ENCODE measurements at regions not wholly inside any gene's neighbourhood (a gene's known extent, or its start where the extent isn't known, plus 50 kb on each side); places are given as distances from the start of the nearest gene placed in this dataset.

DNA sequence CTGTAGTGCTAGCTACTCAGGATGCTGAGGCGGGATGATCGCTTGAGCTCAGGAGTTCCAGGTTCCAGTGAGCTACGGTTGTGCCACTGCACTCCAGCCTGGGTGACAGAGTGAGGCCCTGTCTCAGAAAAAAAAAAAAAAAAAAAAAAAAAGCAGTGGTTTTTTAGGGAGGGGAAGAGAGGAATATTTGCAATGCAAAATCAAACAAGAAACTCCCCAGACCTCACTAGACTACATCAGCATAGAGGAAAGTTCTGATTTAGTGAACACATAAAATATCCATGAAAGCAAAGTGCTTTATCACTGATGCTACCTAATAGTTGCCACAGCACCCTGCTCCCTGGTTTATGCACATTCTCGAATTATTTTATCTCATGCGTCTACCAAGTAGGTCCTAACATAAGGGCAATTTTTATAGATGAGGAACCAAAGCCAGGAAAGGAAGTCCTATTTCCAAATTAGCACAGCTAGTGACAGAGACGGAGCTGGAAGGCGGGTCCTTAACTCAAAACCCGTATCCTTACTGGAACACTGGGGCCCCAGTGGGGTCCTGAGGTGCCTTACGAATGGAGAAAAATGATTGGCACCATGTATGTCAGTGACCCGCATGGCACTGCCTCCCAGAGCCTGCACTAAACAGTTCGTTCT is 50.7 kb upstream of the GPR157 start:
- Histone ChIP-seq H3K27me3 (ENCODE audit: control insufficient read depth in 2 of 2, insufficient read depth in 1 of 2, low read length in 1 of 2) (peaks cover 32 to 57% of the 10 kb centered on the region in 2 donors), H3K9me3 (ENCODE audit: control insufficient read depth in 2 of 2, insufficient read depth in 1 of 2, low read length in 1 of 2) (peaks cover 2 to 12% of the 10 kb centered on the region in 2 donors), H3K4me3 (ENCODE audit: low read length in 2 of 2) (no peak overlapping the region), H3K36me3 (ENCODE audit: control insufficient read depth in 2 of 2, insufficient read depth in 2 of 2, low read length in 1 of 2) (no peaks in the 10 kb centered on the region), H3K27ac (ENCODE audit: low read depth in 1 of 2, low read length in 1 of 2) (no peak overlapping the region), H3K4me1 (ENCODE audit: control insufficient read depth in 2 of 2, insufficient read depth in 2 of 2, low read length in 2 of 2) (peaks cover 0 to 6% of the 10 kb centered on the region in 2 donors)
- DNase-seq (ENCODE audit: low read depth in 6 of 9, low spot score in 9 of 9): no peak
- WGBS: 95% methylated on average over 11 of the region's 11 CpGs

DNA sequence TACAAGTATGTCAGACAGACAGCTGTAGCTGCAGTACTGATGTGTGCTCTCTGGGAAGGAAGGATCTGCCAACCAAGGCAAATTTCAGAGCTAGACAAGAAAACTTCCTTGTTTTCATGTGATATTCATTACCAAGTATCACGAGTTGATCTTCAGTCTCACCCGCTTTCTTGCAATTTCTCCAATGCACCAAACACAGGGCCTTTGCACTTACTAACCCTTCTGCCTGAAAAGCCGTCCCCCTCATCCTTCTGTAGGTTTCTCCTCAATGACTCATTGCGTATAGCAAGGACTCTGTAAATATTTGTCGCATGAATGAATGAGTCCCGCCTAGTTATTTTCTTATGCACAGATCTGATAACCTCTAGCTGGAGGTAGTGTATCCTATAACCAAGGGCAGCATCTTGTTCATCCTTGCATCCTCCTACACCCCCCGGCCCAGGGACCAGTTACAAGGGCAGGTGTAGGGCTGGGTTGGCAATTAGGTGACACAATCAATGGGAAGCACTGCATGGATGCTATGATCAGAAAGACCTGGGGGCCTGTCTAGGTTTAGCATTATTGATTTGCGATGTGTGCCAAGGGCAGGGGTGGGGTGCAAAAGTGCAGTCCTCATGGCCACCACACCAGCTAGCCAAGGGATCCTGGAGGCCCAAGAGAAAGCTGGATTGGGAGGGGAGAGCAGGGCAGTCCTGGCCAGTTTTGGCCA is 51.4 kb upstream of the GPR157 start:
- H3K27me3 ChIP-seq (ENCODE audit: control insufficient read depth in 2 of 2, insufficient read depth in 1 of 2, low read length in 1 of 2): peaks cover 33 to 60% of the 10 kb centered on the region in 2 donors
- H3K4me3 ChIP-seq (ENCODE audit: low read length in 2 of 2): no peak overlapping the region
- H3K9me3 ChIP-seq (ENCODE audit: control insufficient read depth in 2 of 2, insufficient read depth in 1 of 2, low read length in 1 of 2): peaks cover 2 to 12% of the 10 kb centered on the region in 2 donors
- 89% methylated on average over 8 of the region's 8 CpGs for WGBS
- no peaks in the 10 kb centered on the region for H3K36me3 ChIP-seq (ENCODE audit: control insufficient read depth in 2 of 2, insufficient read depth in 2 of 2, low read length in 1 of 2)
- H3K4me1 ChIP-seq (ENCODE audit: control insufficient read depth in 2 of 2, insufficient read depth in 2 of 2, low read length in 2 of 2): peaks cover 0 to 6% of the 10 kb centered on the region in 2 donors
- DNase-seq (ENCODE audit: low read depth in 6 of 9, low spot score in 9 of 9): no peak
- H3K27ac ChIP-seq (ENCODE audit: low read depth in 1 of 2, low read length in 1 of 2): no peak overlapping the region

- peak in 4 of 9 donors; percentile 42 to 59 (median 50) for DNase-seq (ENCODE audit: low read depth in 6 of 9, low spot score in 9 of 9)
- Histone ChIP-seq H3K36me3 (ENCODE audit: control insufficient read depth in 2 of 2, insufficient read depth in 2 of 2, low read length in 1 of 2) (no peaks in the 10 kb centered on the region), H3K27ac (ENCODE audit: low read depth in 1 of 2, low read length in 1 of 2) (no peak overlapping the region), H3K27me3 (ENCODE audit: control insufficient read depth in 2 of 2, insufficient read depth in 1 of 2, low read length in 1 of 2) (peaks cover 33 to 68% of the 10 kb centered on the region in 2 donors), H3K9me3 (ENCODE audit: control insufficient read depth in 2 of 2, insufficient read depth in 1 of 2, low read length in 1 of 2) (peaks cover 2 to 12% of the 10 kb centered on the region in 2 donors), H3K4me3 (ENCODE audit: low read length in 2 of 2) (peak overlapping the region; percentile 16 to 52), H3K4me1 (ENCODE audit: control insufficient read depth in 2 of 2, insufficient read depth in 2 of 2, low read length in 2 of 2) (peaks cover 0 to 6% of the 10 kb centered on the region in 2 donors)
- 19% methylated on average over 19 of the region's 19 CpGs for WGBS
These were observed 52.4 kb upstream of the GPR157 start for GRCh38 chr1:9181176-9181906.

GRCh38 chr1:9181990-9182783 is 52.4 kb upstream of the H6PD start:
- peak in 1 of 9 donors; percentile 16 for DNase-seq (ENCODE audit: low read depth in 6 of 9, low spot score in 9 of 9)

GRCh38 chr1:9182784-9183257 is 51.8 kb upstream of the H6PD start:
- Histone ChIP-seq H3K4me3 (ENCODE audit: low read length in 2 of 2) (peak overlapping the region in 1 of 2 donors; percentile 52), H3K4me1 (ENCODE audit: control insufficient read depth in 2 of 2, insufficient read depth in 2 of 2, low read length in 2 of 2) (peaks cover 0 to 6% of the 10 kb centered on the region in 2 donors), H3K36me3 (ENCODE audit: control insufficient read depth in 2 of 2, insufficient read depth in 2 of 2, low read length in 1 of 2) (no peaks in the 10 kb centered on the region), H3K27ac (ENCODE audit: low read depth in 1 of 2, low read length in 1 of 2) (no peak overlapping the region), H3K9me3 (ENCODE audit: control insufficient read depth in 2 of 2, insufficient read depth in 1 of 2, low read length in 1 of 2) (peaks cover 2 to 12% of the 10 kb centered on the region in 2 donors), H3K27me3 (ENCODE audit: control insufficient read depth in 2 of 2, insufficient read depth in 1 of 2, low read length in 1 of 2) (peaks cover 33 to 76% of the 10 kb centered on the region in 2 donors)
- no peak for DNase-seq (ENCODE audit: low read depth in 6 of 9, low spot score in 9 of 9)
- 2% methylated on average over 47 of the region's 47 CpGs for WGBS

More at GRCh38 chr1:9181990-9182783, 52.4 kb upstream of the H6PD start:
- Histone ChIP-seq H3K36me3 (ENCODE audit: control insufficient read depth in 2 of 2, insufficient read depth in 2 of 2, low read length in 1 of 2) (no peaks in the 10 kb centered on the region), H3K27ac (ENCODE audit: low read depth in 1 of 2, low read length in 1 of 2) (peak overlapping the region in 1 of 2 donors; percentile 31), H3K9me3 (ENCODE audit: control insufficient read depth in 2 of 2, insufficient read depth in 1 of 2, low read length in 1 of 2) (peaks cover 2 to 12% of the 10 kb centered on the region in 2 donors), H3K4me3 (ENCODE audit: low read length in 2 of 2) (peak overlapping the region; percentile 16 to 52), H3K4me1 (ENCODE audit: control insufficient read depth in 2 of 2, insufficient read depth in 2 of 2, low read length in 2 of 2) (peaks cover 0 to 6% of the 10 kb centered on the region in 2 donors), H3K27me3 (ENCODE audit: control insufficient read depth in 2 of 2, insufficient read depth in 1 of 2, low read length in 1 of 2) (peaks cover 33 to 72% of the 10 kb centered on the region in 2 donors)
- WGBS: 4% methylated on average over 83 of the region's 83 CpGs

GRCh38 chr1:9183441-9183840 is 51.1 kb upstream of the H6PD start:
- no peaks in the 10 kb centered on the region for H3K36me3 ChIP-seq (ENCODE audit: control insufficient read depth in 2 of 2, insufficient read depth in 2 of 2, low read length in 1 of 2)
- H3K4me3 ChIP-seq (ENCODE audit: low read length in 2 of 2): peak overlapping the region in 1 of 2 donors; percentile 52
- H3K4me1 ChIP-seq (ENCODE audit: control insufficient read depth in 2 of 2, insufficient read depth in 2 of 2, low read length in 2 of 2): peaks cover 0 to 6% of the 10 kb centered on the region in 2 donors
- H3K27ac ChIP-seq (ENCODE audit: low read depth in 1 of 2, low read length in 1 of 2): no peak overlapping the region
- DNase-seq (ENCODE audit: low read depth in 6 of 9, low spot score in 9 of 9): no peak
- H3K27me3 ChIP-seq (ENCODE audit: control insufficient read depth in 2 of 2, insufficient read depth in 1 of 2, low read length in 1 of 2): peaks cover 33 to 79% of the 10 kb centered on the region in 2 donors
- WGBS: 44% methylated on average over 24 of the region's 24 CpGs
- H3K9me3 ChIP-seq (ENCODE audit: control insufficient read depth in 2 of 2, insufficient read depth in 1 of 2, low read length in 1 of 2): peaks cover 2 to 12% of the 10 kb centered on the region in 2 donors

DNA sequence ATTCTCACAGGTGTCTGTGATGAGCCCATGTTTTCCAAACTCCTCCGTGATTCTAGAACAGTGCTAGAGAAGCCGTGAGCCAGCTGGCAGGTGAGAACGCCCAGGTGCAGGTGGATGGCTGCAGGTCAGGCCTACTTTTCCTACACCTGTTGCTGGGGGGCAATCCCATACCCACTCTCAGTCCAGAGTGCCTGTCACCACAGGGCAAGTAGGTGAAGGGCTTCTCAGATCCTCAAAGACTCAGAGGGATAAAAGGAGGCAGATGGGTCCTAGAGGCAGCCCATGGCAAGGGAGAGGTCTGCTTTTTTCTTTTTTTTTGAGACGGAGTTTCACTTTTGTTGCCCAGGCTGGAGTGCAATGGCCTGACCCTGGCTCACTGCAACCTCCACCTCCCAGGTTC is 50.7 kb upstream of the H6PD start:
- DNase-seq (ENCODE audit: low read depth in 6 of 9, low spot score in 9 of 9): no peak
- no peak overlapping the region for H3K27ac ChIP-seq (ENCODE audit: low read depth in 1 of 2, low read length in 1 of 2)
- WGBS: 77% methylated on average over 4 of the region's 4 CpGs
- no peaks in the 10 kb centered on the region for H3K36me3 ChIP-seq (ENCODE audit: control insufficient read depth in 2 of 2, insufficient read depth in 2 of 2, low read length in 1 of 2)
- H3K9me3 ChIP-seq (ENCODE audit: control insufficient read depth in 2 of 2, insufficient read depth in 1 of 2, low read length in 1 of 2): peaks cover 2 to 12% of the 10 kb centered on the region in 2 donors
- peaks cover 0 to 6% of the 10 kb centered on the region in 2 donors for H3K4me1 ChIP-seq (ENCODE audit: control insufficient read depth in 2 of 2, insufficient read depth in 2 of 2, low read length in 2 of 2)
- peaks cover 33 to 77% of the 10 kb centered on the region in 2 donors for H3K27me3 ChIP-seq (ENCODE audit: control insufficient read depth in 2 of 2, insufficient read depth in 1 of 2, low read length in 1 of 2)
- H3K4me3 ChIP-seq (ENCODE audit: low read length in 2 of 2): no peak overlapping the region

GRCh38 chr1:9184749-9185148 is 49.8 kb upstream of the H6PD start:
- no peaks in the 10 kb centered on the region for H3K36me3 ChIP-seq (ENCODE audit: control insufficient read depth in 2 of 2, insufficient read depth in 2 of 2, low read length in 1 of 2)
- peaks cover 2 to 12% of the 10 kb centered on the region in 2 donors for H3K9me3 ChIP-seq (ENCODE audit: control insufficient read depth in 2 of 2, insufficient read depth in 1 of 2, low read length in 1 of 2)
- peaks cover 33 to 81% of the 10 kb centered on the region in 2 donors for H3K27me3 ChIP-seq (ENCODE audit: control insufficient read depth in 2 of 2, insufficient read depth in 1 of 2, low read length in 1 of 2)
- no peak overlapping the region for H3K27ac ChIP-seq (ENCODE audit: low read depth in 1 of 2, low read length in 1 of 2)
- peaks cover 0 to 6% of the 10 kb centered on the region in 2 donors for H3K4me1 ChIP-seq (ENCODE audit: control insufficient read depth in 2 of 2, insufficient read depth in 2 of 2, low read length in 2 of 2)
- no peak for DNase-seq (ENCODE audit: low read depth in 6 of 9, low spot score in 9 of 9)
- H3K4me3 ChIP-seq (ENCODE audit: low read length in 2 of 2): no peak overlapping the region
- 98% methylated on average over 8 of the region's 8 CpGs for WGBS
